Right ventricle myocardium superior (tissue), 1 donor: ENCODE measurements at regions not wholly inside any gene's neighbourhood (a gene's known extent, or its start where the extent isn't known, plus 50 kb on each side); places are given as distances from the start of the nearest gene placed in this dataset.

Experiments
- ATAC-seq: fragments of 200-7000 bp; cut with Tn5 transposase; one replicate; pipeline ENCODE4 v1.9.1; 2020; ENCODE audit warnings: mild to moderate bottlenecking; ENCODE audit not compliant: poor library complexity
- DNase-seq: peaks from one replicate; pipeline ENCODE4 v3.0.0-alpha.2; 2020
- intact Hi-C: fragments of 100-400 bp; cut with DNase I; formaldehyde crosslinking; loops from one replicate; pipeline ENCODE4 v1.11.2; 2022
- donor health status: DM: no; HTN: yes; CAD: no; lungs with severe emphysema.

GRCh38 chr12:87756111-87756510 is 273.1 kb downstream of the C12orf50 start:
- no peak for DNase-seq
- intact Hi-C loops = no loop called here
- no peak for ATAC-seq

- intact Hi-C loops = no loop called here
- ATAC-seq (no peak), DNase-seq (no peak)
These were observed 300.1 kb downstream of the C12orf50 start for GRCh38 chr12:87728931-87729593.

DNA sequence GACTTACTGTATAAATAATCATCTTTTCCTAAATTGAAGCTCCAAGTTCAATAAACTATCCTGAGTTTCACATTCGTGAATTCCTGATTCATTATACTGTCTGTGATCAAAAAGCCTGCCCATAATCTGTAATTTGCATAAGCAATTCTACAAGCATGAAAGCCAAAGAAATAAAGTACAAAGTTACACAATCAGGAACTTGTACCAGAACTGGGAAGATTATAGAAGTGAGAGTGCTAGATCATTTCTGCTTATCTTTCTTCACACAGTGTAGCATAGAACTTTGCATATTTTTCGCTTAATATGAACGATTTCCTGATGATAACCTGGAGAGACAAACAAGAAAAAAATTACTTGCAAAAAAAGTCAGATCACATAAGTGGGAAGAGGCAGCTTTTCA is 308.2 kb downstream of the C12orf50 start:
- no peak for DNase-seq
- intact Hi-C loops = no loop called here
- ATAC-seq = no peak

DNA sequence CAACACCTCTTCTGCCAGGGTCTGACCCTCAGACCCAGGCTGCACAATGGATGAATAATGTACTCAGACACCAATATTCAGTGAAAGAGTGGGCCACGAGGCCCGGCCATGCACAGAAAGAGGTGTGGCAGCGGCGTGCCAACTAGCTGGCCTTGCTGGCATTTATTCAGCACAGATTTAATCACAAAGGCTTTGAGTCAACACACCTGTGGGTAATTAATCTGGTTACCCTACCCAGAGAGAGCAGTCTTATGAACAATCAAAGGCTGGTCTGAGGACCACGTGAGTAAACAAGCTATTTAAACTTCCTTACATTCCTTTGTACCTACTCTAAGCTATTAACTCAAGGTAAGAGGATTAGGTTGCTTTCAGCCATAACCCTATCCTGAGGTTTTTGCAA is 324.8 kb downstream of the C12orf50 start:
- ATAC-seq = no peak
- intact Hi-C loops = no loop called here
- no peak for DNase-seq

GRCh38 chr12:87690236-87690810 is 338.9 kb downstream of the C12orf50 start:
- no peak for ATAC-seq
- intact Hi-C loops = no loop called here

GRCh38 chr12:87689196-87689595 is 340.0 kb downstream of the C12orf50 start:
- intact Hi-C loops = no loop called here
- DNase-seq = no peak
- no peak for ATAC-seq

More at GRCh38 chr12:87690236-87690810, 338.9 kb downstream of the C12orf50 start:
- DNase-seq = no peak

DNA sequence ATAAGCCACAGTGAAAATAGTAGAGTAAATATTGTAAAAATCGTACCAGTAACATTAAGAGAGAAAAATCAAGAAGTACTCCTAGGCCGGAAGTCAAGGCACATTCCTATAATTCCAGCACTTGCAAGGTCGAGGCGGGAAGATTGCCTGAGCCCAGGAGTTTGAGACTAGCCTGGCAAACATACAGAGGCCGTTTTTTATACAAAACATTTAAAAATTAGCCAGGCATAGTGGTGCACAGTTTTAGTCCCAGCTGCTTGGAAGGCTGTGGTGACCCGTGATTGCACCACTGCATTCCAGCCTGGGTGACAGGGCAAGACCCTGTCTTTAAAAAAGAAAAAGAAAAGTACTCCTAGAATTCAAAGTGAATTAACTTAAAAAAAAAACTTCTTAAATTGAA is 341.8 kb downstream of the C12orf50 start:
- intact Hi-C loops = no loop called here
- ATAC-seq = no peak
- no peak for DNase-seq

- intact Hi-C loops = no loop called here
- ATAC-seq (no peak), DNase-seq (no peak)
These were observed 343.5 kb downstream of the C12orf50 start for GRCh38 chr12:87685696-87686095.

DNA sequence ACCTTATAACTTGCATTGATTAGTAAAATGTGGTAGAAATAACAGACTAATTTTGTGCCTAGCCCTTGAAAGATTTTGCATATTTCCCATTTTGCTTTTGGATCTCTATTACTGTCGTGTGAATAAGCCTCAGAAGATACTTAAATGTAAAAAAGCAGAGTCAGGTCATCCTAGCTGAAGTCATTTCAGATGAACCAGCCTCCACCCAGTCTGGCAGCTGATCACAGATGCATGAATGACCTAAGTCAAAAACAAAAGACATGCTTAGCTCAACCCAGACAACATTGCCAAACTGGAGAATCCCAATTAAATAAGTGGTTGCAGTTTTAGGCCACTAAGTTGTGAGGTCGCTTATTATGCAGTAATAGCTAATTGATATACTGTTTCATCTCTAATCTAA is 349.9 kb downstream of the C12orf50 start:
- ATAC-seq = no peak
- intact Hi-C loops = no loop called here

DNA sequence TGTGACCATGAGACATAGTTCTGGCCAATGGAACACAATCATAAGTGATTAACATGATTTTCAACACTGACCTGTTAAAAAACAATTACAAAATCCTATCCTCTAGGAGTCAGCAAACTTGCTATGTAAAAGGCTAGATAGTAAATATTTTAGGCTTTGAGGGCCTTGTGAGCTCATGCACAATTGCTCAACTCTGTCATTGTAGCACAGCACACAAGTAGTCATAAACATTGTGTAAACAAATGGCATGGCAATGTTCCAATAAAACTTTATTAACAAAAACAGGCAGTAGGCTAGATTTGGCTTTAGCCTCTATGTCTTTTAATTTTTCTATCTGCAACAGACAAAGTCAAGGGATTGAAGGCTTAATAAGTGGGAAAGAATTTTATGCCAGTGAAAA is 350.7 kb downstream of the C12orf50 start:
- ATAC-seq (no peak), DNase-seq (no peak)
- intact Hi-C loops = no loop called here

More for the DNA sequence above, 349.9 kb downstream of the C12orf50 start:
- no peak for DNase-seq

DNA sequence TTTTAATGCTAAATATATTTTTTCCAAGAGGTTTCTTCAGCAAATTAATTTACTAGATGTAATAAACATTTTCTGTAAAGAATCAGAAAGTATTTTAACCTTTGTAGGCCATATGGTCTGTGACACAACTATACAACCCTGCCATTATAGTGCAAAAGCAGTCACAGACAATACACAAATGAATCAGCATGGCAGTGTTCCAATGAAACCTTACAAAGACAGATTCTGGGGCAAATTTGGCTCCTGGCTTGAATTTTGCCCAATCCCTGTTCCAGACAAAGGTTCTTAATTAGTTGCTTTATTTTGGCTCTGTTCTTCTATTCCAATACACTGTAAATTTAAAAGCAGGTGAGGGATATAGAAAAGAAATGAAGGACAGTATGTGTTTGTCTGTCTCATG is 352.5 kb downstream of the C12orf50 start:
- no peak for DNase-seq
- ATAC-seq = no peak
- intact Hi-C loops = no loop called here

GRCh38 chr12:87671757-87672156 is 357.4 kb downstream of the C12orf50 start:
- DNase-seq = no peak
- intact Hi-C loops = no loop called here
- ATAC-seq = no peak

GRCh38 chr12:87670448-87670847 is 358.8 kb downstream of the C12orf50 start:
- intact Hi-C loops = no loop called here
- ATAC-seq = no peak
- no peak for DNase-seq

DNA sequence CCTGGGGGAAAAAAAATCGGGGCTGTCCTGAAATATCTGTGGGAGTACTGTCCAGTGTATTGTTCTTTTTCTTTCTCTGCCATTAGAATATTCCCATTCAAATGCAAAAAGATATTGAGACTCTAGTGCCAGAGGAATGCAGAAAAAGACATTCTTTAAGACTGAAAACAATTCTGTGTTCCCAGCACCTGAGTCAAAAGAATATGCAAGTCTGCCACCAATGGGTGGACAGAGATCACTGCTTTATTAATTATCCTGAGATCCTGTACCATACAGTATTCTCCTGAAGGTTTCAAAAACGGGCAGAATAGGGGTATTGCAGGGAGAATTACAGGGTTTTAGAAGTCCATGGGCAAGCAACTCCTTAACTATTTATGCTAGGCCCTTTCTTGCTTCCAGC is 361.8 kb downstream of the C12orf50 start:
- DNase-seq = no peak
- intact Hi-C loops = no loop called here
- no peak for ATAC-seq

DNA sequence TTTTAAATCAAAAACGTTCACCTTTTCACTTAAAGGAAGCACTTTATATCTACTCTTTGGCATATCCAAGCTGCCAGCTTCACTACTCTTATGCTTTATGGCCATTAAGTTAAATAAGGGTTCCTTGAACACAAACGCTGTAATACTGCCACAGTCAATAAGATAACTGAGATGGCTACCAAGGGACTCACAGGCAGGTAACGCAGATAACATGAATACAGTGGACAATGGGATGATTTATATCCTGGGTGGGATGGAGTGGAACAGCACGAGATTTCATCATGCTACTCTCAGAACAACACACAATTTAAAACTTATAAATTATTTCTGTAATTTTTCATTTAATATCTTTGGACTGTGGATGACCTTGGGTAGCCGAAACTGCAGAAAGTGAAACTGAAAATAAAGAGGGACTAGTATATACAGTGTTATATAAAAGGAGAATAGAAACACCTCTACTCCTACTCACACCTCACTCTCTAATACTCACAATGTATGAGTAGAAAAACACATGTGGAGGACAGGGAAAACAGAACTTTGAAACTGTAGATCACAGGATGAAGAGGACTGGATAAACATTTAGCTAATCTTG is 367.3 kb downstream of the C12orf50 start:
- intact Hi-C loops = no loop called here

DNA sequence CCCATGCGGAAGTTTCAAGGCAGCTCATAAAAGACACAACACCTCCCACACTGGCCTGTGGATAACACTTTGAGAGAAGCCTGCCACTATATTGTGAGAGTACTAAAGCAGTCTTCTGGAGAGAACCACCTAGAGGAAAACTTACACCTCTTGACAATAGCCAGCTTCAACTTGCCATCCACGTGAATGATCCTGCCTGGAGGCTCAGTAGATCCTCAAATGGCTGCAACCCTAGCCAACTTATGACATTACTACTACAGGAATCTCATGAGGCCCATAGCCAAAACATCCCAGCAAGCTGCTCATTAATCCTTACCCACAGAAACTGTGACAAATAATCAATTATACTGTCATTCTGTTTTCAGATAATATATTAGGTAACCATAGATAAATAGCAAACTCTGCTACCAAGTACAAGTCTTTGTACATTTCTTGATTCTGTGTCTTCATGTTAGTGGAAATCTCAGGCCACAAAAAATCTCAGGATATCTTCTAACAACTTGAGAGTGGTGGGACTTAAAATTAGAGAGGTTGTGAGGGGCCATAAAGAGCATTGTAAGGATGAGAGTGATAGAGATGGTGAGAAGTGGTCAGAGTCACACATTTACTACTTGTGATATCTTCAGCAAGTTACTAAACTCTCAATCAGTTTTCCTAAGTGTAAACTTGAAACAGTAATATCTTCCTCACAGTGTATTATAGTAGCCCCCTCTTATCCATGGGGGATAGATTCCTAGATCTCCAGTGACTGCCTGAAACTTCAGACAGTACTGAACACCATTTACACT is 368.0 kb downstream of the C12orf50 start:
- DNase-seq (no peak), ATAC-seq (no peak)
- intact Hi-C loops = no loop called here

More for the DNA sequence above, 367.3 kb downstream of the C12orf50 start:
- DNase-seq (no peak), ATAC-seq (no peak)

DNA sequence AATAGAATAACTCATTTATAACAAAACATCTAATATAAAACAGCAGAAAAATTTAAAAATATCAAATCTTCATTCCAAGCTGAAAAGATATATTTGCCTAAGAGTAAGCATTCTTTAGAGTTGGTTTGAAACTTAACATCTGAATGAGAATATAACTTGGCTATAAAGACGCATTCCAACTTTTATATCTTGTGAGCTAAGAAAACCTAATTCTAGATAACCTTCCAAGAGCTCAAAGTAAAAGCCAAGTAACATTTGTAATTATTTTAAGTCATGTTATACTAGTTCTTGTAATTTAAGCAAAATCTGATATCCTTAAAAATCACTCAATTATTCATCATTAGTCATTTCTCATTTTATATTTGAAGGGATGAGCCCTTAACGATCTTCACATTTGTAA is 368.9 kb downstream of the C12orf50 start:
- intact Hi-C loops = no loop called here
- DNase-seq (no peak), ATAC-seq (no peak)

DNA sequence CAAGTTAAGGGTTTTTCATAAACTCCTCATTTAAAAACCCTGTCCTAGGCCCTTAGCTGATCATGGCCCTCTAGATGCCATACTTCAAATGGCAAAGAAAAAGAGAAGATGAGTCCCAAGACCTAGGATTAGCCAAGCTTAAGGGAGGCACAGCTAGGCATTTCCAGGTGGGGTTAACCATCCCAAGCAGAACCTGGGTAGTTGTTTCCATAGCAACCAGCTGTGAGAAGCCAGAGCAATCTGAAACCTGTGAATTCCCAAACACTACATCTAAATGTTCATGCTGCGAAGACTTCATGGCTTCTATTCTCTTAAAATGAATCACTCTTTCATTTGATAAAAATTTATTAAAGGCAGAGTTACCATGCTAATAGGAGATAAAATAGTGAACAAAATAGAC is 372.9 kb downstream of the C12orf50 start:
- intact Hi-C loops = no loop called here

GRCh38 chr12:87651670-87652425 is 377.4 kb downstream of the C12orf50 start:
- intact Hi-C loops = no loop called here
- no peak for ATAC-seq

More for the DNA sequence above, 372.9 kb downstream of the C12orf50 start:
- DNase-seq (no peak), ATAC-seq (no peak)

More at GRCh38 chr12:87651670-87652425, 377.4 kb downstream of the C12orf50 start:
- no peak for DNase-seq
